Keratinocyte (primary cell): ENCODE measurements at regions not wholly inside any gene's neighbourhood (a gene's known extent, or its start where the extent isn't known, plus 50 kb on each side); places are given as distances from the start of the nearest gene placed in this dataset.

ENCODE experiments used
- DNase-seq: peaks from one replicate; pipeline ENCODE4 v3.0.0-alpha.2; 2011; ENCODE audit warnings: low read depth, missing footprints, low spot score
- FAIRE-seq: peaks from 2 replicates; lab custom pipeline; 2011; peaks lifted over from hg19 to GRCh38; lab: Jason Lieb, UNC
- H2AFZ ChIP-seq: 2 replicates; pipeline ENCODE4 v1.6.0; 2012; ENCODE audit warnings: low read length, control low read depth, inconsistent platforms; ENCODE audit not compliant: control insufficient read depth
- H3K27ac ChIP-seq: 2 replicates; pipeline ENCODE4 v1.5.1; 2011; ENCODE audit warnings: low read length; ENCODE audit not compliant: control insufficient read depth, insufficient read depth
- H3K27me3 ChIP-seq: 3 replicates; pipeline ENCODE4 v1.6.0; 2011; ENCODE audit warnings: low read length; ENCODE audit not compliant: control insufficient read depth, insufficient read depth; ENCODE audit errors: extremely low read depth
- H3K36me3 ChIP-seq, 2 experiments: 2 replicates in 1 of 2; 3 replicates in 1 of 2; pipeline ENCODE4 v1.5.1; 2011; ENCODE audit warnings: low read length in 2 of 2, mild to moderate bottlenecking in 1 of 2; ENCODE audit not compliant: control insufficient read depth in 2 of 2, insufficient read depth in 2 of 2; ENCODE audit errors: extremely low read depth in 1 of 2
- H3K4me1 ChIP-seq: 3 replicates; pipeline ENCODE4 v1.5.1; 2011; ENCODE audit warnings: low read length; ENCODE audit not compliant: control insufficient read depth, insufficient read depth; ENCODE audit errors: extremely low read depth
- H3K4me2 ChIP-seq: 3 replicates; pipeline ENCODE4 v1.6.0; 2011; ENCODE audit warnings: low read depth, low read length; ENCODE audit not compliant: control insufficient read depth, insufficient read depth; ENCODE audit errors: extremely low read depth
- H3K4me3 ChIP-seq, 3 experiments: fragments of 200-600 bp in 1 of 3; sonication (generic) in 1 of 3; 2 replicates in 2 of 3; 3 replicates in 1 of 3; pipeline ENCODE4 v1.5.1; 2011 to 2016; ENCODE audit warnings: low read length in 3 of 3, mild to moderate bottlenecking in 3 of 3, control low read depth in 2 of 3, inconsistent platforms in 1 of 3, low read depth in 1 of 3, mixed read lengths in 1 of 3, mixed run types in 1 of 3, moderate library complexity in 1 of 3; ENCODE audit not compliant: control insufficient read depth in 2 of 3, insufficient read depth in 2 of 3; ENCODE audit errors: extremely low read depth in 1 of 3
- H3K79me2 ChIP-seq: 2 replicates; pipeline ENCODE4 v1.6.0; 2012; ENCODE audit warnings: low read length; ENCODE audit not compliant: control insufficient read depth, insufficient read depth
- H3K9ac ChIP-seq: 3 replicates; pipeline ENCODE4 v1.6.0; 2011; ENCODE audit warnings: low read length; ENCODE audit not compliant: control insufficient read depth, insufficient read depth; ENCODE audit errors: extremely low read depth
- H3K9me1 ChIP-seq: 3 replicates; pipeline ENCODE4 v1.6.0; 2011; ENCODE audit warnings: low read length; ENCODE audit not compliant: control insufficient read depth, insufficient read depth; ENCODE audit errors: extremely low read depth
- H3K9me3 ChIP-seq: 2 replicates; pipeline ENCODE4 v1.5.1; 2012; ENCODE audit warnings: low read depth, low read length; ENCODE audit not compliant: control insufficient read depth
- H4K20me1 ChIP-seq: 3 replicates; pipeline ENCODE4 v1.6.0; 2011; ENCODE audit warnings: low read length; ENCODE audit not compliant: control insufficient read depth, insufficient read depth; ENCODE audit errors: extremely low read depth
- EZH2 ChIP-seq: IDR thresholded peaks from one replicate; pipeline ENCODE4 v1.6.1; 2012; ENCODE audit warnings: inconsistent platforms, mild to moderate bottlenecking, low read length, moderate library complexity
- dilution Hi-C: fragments of 300-500 bp; cut with MboI; formaldehyde crosslinking; loops from one replicate; pipeline ENCODE4 v1.7.0; 2020; ENCODE audit warnings: low sequenced_read_pairs; ENCODE audit not compliant: extremely low pct_ligation_motif_present
- TF ChIP-seq, protein P1 (sequence below), 3 experiments: IDR thresholded peaks in 1 of 3; conservative IDR thresholded peaks in 1 of 3; optimal IDR thresholded peaks in 1 of 3; 2 replicates in 2 of 3; 3 replicates in 1 of 3; pipeline versions ENCODE3 to v1.5.1; 2011; ENCODE audit warnings: low read length in 3 of 3, mild to moderate bottlenecking in 3 of 3, moderate library complexity in 2 of 3, control low read depth in 1 of 3, inconsistent platforms in 1 of 3; ENCODE audit not compliant: insufficient read depth in 2 of 3; ENCODE audit errors: extremely low read depth in 1 of 3

DNA sequence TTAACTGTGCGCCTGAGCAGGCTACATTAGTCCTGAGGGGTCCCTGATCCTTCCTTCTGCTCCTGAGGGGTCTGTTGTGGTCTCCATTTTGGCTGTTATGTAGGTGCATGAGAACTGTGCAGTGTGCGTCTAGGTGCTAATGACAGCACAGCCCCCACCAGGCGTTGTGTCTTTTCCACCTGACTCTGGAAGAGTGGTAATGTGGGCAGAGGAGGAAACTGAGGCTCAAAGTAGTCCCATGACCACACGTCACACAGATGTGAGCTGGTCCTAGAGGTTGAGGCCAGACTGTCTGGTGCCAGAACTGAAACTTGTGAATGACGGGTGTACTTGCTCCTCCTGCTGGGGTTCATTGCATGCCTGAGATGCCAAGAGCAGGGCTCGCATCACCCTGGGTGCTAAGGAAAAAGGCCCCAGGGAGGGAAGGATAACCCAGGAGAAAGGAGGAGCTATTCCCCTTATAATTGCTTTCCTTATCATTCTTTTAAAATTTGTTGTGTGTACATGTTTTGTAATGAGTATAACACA, 111.8 kb downstream of the SLC25A47 start:
- peaks cover 15% of the 10 kb centered on the region for H3K4me1 ChIP-seq
- dilution Hi-C loops = no loop called here
- H3K27me3 ChIP-seq = no peaks in the 10 kb centered on the region
- H3K36me3 ChIP-seq = no peaks in the 10 kb centered on the region
- no peak for FAIRE-seq
- H3K9me1 ChIP-seq = peaks cover 2% of the 10 kb centered on the region
- H3K4me3 ChIP-seq = no peak overlapping the region
- DNase-seq = no peak
- no peak for TF ChIP-seq EZH2
- TF ChIP-seq, protein P1, sequence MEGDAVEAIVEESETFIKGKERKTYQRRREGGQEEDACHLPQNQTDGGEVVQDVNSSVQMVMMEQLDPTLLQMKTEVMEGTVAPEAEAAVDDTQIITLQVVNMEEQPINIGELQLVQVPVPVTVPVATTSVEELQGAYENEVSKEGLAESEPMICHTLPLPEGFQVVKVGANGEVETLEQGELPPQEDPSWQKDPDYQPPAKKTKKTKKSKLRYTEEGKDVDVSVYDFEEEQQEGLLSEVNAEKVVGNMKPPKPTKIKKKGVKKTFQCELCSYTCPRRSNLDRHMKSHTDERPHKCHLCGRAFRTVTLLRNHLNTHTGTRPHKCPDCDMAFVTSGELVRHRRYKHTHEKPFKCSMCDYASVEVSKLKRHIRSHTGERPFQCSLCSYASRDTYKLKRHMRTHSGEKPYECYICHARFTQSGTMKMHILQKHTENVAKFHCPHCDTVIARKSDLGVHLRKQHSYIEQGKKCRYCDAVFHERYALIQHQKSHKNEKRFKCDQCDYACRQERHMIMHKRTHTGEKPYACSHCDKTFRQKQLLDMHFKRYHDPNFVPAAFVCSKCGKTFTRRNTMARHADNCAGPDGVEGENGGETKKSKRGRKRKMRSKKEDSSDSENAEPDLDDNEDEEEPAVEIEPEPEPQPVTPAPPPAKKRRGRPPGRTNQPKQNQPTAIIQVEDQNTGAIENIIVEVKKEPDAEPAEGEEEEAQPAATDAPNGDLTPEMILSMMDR (optimal IDR thresholded peaks at IDR 0.05 in 1 of 3, IDR thresholded peaks at IDR 0.05 in 1 of 3, conservative IDR thresholded peaks at IDR 0.05 in 1 of 3; ENCODE audit: extremely low read depth in 1 of 3, insufficient read depth in 2 of 3, low read length in 3 of 3) = no peak
- H2AFZ ChIP-seq = no peak overlapping the region
- H3K4me2 ChIP-seq = no peak overlapping the region
- H4K20me1 ChIP-seq = no peaks in the 10 kb centered on the region
- H3K9ac ChIP-seq = no peak overlapping the region
- no peaks in the 10 kb centered on the region for H3K79me2 ChIP-seq
- H3K9me3 ChIP-seq = no peaks in the 10 kb centered on the region
- no peak overlapping the region for H3K27ac ChIP-seq

DNA sequence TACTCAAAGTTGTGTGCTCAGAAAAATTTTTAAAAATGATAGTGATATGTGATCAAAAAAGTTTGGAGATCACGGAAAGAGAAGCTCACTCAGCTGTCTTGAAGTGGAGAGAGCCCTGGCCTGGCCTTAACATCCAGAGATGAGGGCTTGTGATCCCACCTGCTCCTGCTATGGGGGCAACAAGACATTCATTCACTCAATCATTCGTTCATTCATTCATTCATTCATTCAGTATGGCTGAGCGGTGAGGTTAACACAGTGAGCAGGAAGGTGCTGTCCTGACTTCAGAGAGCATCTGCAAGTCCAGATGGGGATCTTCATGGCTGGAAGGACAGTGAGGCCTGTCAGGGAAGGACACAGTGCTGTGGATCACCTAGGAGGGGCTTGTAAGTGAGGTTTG, 112.3 kb downstream of the SLC25A47 start:
- H3K4me1 ChIP-seq = peaks cover 20% of the 10 kb centered on the region
- no peak overlapping the region for H3K27ac ChIP-seq
- DNase-seq = no peak
- H3K79me2 ChIP-seq = no peaks in the 10 kb centered on the region
- no peak overlapping the region for H3K4me3 ChIP-seq
- H3K4me2 ChIP-seq = no peak overlapping the region
- peaks cover 2% of the 10 kb centered on the region for H3K9me1 ChIP-seq
- TF ChIP-seq EZH2 = no peak
- TF ChIP-seq, protein P1 (optimal IDR thresholded peaks at IDR 0.05 in 1 of 3, IDR thresholded peaks at IDR 0.05 in 1 of 3, conservative IDR thresholded peaks at IDR 0.05 in 1 of 3; ENCODE audit: extremely low read depth in 1 of 3, insufficient read depth in 2 of 3, low read length in 3 of 3) = no peak
- FAIRE-seq = no peak
- dilution Hi-C loops = no loop called here
- H4K20me1 ChIP-seq = no peaks in the 10 kb centered on the region
- no peak overlapping the region for H2AFZ ChIP-seq
- H3K36me3 ChIP-seq = no peaks in the 10 kb centered on the region
- no peaks in the 10 kb centered on the region for H3K9me3 ChIP-seq
- H3K9ac ChIP-seq = no peak overlapping the region
- H3K27me3 ChIP-seq = no peaks in the 10 kb centered on the region
